ENCODE measurements at regions not wholly inside any gene's neighbourhood (a gene's known extent, or its start where the extent isn't known, plus 50 kb on each side); places are given as distances from the start of the nearest gene placed in this dataset.

DNA sequence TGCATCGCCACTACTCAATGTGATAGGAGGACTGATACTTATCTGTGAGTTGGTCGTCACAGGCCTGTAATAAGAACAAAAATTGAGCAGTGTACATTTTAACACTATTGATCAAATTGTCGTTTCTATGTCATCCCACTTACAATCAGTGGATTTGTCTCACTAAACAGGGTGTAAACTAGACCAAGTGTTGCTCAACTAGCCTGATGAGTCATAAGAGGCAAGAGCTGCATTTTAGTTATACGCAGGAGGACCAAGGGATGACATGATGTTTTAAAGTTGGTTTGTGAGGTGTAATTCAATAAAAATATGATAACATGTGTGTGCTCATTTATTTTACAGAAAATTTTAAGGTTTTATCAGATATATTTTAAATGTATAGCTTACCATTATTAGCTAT lies 1239.2 kb downstream of the REEP3 start:
- ChIA-PET CTCF (no interaction called here), POLR2A (no interaction called here)
- H3K36me3 ChIP-seq (ENCODE audit: control insufficient read depth in 2 of 2, insufficient read depth in 1 of 2, low read length in 2 of 2): no peaks in the 10 kb centered on the region
- TF ChIP-seq ZNF350 (tag by site-specific recombination; IDR thresholded peaks at IDR 0.05) (no peak), ZNF132 (tag by site-specific recombination; IDR thresholded peaks at IDR 0.05; ENCODE audit: borderline replicate concordance) (no peak), ZNF585B (tag by site-specific recombination; IDR thresholded peaks at IDR 0.05) (no peak), OVOL3 (tag by site-specific recombination; IDR thresholded peaks at IDR 0.05) (no peak), ZNF292 (tag by site-specific recombination; IDR thresholded peaks at IDR 0.05; ENCODE audit: borderline replicate concordance, low read depth) (no peak), ZNF629 (tag by site-specific recombination; IDR thresholded peaks at IDR 0.05) (no peak), KLF7 (tag by site-specific recombination; IDR thresholded peaks at IDR 0.05; ENCODE audit: borderline replicate concordance) (no peak), SCRT1 (tag by site-specific recombination; IDR thresholded peaks at IDR 0.05; ENCODE audit: borderline replicate concordance) (no peak), TSHZ1 (tag by site-specific recombination; IDR thresholded peaks at IDR 0.05; ENCODE audit: borderline replicate concordance) (no peak), ZNF280C (tag by site-specific recombination; IDR thresholded peaks at IDR 0.05) (no peak), ZNF621 (tag by site-specific recombination; IDR thresholded peaks at IDR 0.05) (no peak), ZNF777 (tag by site-specific recombination; IDR thresholded peaks at IDR 0.05; ENCODE audit: borderline replicate concordance) (no peak), ZNF341 (tag by site-specific recombination; IDR thresholded peaks at IDR 0.05; ENCODE audit: low read depth) (no peak), ZNF549 (tag by site-specific recombination; IDR thresholded peaks at IDR 0.05) (no peak)
- TF ChIP-seq, protein P1, sequence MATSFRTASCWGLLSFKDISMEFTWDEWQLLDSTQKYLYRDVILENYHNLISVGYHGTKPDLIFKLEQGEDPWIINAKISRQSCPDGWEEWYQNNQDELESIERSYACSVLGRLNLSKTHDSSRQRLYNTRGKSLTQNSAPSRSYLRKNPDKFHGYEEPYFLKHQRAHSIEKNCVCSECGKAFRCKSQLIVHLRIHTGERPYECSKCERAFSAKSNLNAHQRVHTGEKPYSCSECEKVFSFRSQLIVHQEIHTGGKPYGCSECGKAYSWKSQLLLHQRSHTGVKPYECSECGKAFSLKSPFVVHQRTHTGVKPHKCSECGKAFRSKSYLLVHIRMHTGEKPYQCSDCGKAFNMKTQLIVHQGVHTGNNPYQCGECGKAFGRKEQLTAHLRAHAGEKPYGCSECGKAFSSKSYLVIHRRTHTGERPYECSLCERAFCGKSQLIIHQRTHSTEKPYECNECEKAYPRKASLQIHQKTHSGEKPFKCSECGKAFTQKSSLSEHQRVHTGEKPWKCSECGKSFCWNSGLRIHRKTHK (tag by site-specific recombination; IDR thresholded peaks at IDR 0.05): no peak
- TF ChIP-seq, protein P2, sequence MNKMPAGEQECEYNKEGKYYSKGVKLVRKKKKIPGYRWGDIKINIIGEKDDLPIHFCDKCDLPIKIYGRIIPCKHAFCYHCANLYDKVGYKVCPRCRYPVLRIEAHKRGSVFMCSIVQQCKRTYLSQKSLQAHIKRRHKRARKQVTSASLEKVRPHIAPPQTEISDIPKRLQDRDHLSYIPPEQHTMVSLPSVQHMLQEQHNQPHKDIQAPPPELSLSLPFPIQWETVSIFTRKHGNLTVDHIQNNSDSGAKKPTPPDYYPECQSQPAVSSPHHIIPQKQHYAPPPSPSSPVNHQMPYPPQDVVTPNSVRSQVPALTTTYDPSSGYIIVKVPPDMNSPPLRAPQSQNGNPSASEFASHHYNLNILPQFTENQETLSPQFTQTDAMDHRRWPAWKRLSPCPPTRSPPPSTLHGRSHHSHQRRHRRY (tag by site-specific recombination; IDR thresholded peaks at IDR 0.05): no peak
- TF ChIP-seq, protein P3, sequence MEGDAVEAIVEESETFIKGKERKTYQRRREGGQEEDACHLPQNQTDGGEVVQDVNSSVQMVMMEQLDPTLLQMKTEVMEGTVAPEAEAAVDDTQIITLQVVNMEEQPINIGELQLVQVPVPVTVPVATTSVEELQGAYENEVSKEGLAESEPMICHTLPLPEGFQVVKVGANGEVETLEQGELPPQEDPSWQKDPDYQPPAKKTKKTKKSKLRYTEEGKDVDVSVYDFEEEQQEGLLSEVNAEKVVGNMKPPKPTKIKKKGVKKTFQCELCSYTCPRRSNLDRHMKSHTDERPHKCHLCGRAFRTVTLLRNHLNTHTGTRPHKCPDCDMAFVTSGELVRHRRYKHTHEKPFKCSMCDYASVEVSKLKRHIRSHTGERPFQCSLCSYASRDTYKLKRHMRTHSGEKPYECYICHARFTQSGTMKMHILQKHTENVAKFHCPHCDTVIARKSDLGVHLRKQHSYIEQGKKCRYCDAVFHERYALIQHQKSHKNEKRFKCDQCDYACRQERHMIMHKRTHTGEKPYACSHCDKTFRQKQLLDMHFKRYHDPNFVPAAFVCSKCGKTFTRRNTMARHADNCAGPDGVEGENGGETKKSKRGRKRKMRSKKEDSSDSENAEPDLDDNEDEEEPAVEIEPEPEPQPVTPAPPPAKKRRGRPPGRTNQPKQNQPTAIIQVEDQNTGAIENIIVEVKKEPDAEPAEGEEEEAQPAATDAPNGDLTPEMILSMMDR (tag by site-specific recombination; IDR thresholded peaks at IDR 0.05): no peak
- no peak overlapping the region for H3K27ac ChIP-seq (ENCODE audit: extremely low read depth, low read depth, low read length)
- H3K4me3 ChIP-seq (ENCODE audit: low read depth, low read length): no peak overlapping the region
- H3K4me1 ChIP-seq (ENCODE audit: control insufficient read depth, insufficient read depth, low read length): no peaks in the 10 kb centered on the region
- H3K9me3 ChIP-seq (ENCODE audit: control insufficient read depth, insufficient read depth, low read depth, low read length): no peaks in the 10 kb centered on the region
